GM18907 (cell line): ENCODE measurements at regions not wholly inside any gene's neighbourhood (a gene's known extent, or its start where the extent isn't known, plus 50 kb on each side); places are given as distances from the start of the nearest gene placed in this dataset.
"Not testable (repeated sequence)": the region's sequence is repeated elsewhere in the genome, so short reads cannot be mapped to it uniquely, and the experiment has no call there.

Source experiments
- ATAC-seq: cut with Tn5 transposase; IDR thresholded peaks from one replicate; pipeline ENCODE4 v1.9.1; 2021; ENCODE audit warnings: mild to moderate bottlenecking, moderate library complexity; ENCODE audit not compliant: unreplicated experiment

- no peak for ATAC-seq
These were observed 301.9 kb upstream of the SGK1 start for GRCh38 chr6:134619789-134620188.

GRCh38 chr6:134619077-134619476 lies 301.2 kb upstream of the SGK1 start:
- peak; percentile 54 for ATAC-seq

DNA sequence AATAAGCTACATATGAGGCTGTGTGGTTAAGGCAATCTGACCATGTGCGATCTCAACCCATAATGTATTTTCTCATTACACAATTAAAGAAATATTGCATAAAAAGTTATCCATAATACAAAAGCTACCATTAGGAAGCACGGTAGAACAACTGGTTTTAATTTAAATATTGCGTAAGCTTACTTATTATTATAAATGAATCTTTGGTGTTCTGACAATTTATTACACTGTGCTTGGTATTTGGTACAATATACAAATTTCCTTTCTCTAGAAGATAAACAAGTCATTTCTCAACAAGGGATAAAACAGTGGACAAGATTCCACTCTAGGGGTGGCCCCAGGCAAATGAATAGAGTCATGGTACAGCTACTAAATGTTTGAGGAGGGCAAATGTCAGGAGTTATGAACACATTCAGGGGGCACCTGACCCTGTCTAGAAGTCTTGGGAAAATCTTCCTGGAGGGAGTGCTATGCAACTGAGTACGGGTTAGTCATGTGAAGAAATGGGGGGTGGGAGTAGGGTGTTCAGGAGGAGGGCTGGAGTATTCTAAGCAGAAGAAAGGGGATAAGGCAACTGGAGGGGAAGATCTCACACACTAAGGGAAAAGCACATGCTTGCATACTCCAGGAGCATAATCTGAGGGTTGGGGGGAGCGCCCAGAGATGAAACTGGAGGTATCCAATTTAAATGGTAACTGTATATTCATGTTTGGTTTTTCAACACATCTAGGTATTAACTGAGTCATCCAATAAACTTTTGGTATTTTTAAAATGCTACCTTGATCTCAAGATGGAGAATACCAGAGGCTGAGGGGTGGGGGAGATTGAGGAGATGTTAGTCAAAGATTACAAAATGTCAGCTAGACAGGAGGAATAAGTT lies 296.9 kb upstream of the SGK1 start:
- no peak for ATAC-seq

DNA sequence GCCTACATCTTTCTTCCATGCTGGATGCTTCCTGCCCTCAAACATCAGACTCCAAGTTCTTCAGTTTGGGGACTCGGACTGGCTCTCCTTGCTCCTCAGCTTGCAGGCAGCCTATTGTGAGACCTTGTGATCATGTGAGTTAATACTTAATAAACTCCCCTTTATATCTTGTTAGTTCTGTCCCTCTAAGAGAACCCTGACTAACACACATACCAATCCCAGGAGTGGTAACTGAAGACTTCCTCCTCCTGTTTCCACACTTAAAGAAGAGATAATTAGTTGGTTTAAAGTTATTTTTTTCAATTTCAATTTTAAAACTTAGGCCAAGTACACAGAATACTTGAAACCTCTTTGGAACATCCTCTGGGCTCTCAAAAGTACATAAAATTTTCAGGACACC lies 294.2 kb upstream of the SGK1 start:
- not testable (repeated sequence) for ATAC-seq

GRCh38 chr6:134610411-134610810 lies 292.5 kb upstream of the SGK1 start:
- ATAC-seq = no peak

GRCh38 chr6:134609716-134610261 lies 291.9 kb upstream of the SGK1 start:
- no peak for ATAC-seq

GRCh38 chr6:134607411-134607810 lies 289.5 kb upstream of the SGK1 start:
- ATAC-seq = no peak

- no peak for ATAC-seq
These were observed 287.1 kb upstream of the SGK1 start for GRCh38 chr6:134605034-134605433.

DNA sequence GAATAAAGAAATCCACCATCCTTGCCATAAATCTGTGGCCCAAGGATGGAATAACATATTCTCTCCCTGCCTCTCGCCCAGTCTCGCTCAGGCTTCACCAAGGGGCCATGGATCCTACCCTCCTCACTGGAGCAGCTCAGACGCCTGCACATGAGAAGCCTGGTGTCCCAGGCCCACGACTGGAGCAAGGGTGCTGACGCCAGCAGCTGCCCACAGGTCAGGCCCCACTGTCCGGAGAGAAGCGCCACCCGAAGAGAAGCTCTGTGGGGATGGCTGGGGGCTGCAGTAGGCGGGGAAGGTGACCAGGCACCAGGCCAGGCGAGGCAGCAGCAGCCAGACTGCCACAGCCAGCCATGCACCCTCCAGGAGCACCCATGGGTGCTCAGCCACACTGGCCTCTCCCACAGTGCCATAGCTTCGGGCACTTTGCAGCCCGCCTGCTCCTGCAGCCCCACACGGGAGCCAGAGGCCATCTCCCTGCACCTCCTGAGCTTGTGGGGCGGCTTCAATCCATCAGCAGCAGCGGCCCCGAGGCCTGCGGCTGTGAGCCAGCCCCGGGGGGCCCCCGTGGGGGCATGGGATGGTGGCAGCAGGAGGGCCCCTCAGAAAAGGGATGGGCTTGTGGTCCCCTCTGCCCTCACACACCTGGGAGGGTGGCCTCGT lies 286.2 kb upstream of the SGK1 start:
- no peak for ATAC-seq

- ATAC-seq = no peak
These were observed 285.6 kb upstream of the SGK1 start for GRCh38 chr6:134603561-134603960.

DNA sequence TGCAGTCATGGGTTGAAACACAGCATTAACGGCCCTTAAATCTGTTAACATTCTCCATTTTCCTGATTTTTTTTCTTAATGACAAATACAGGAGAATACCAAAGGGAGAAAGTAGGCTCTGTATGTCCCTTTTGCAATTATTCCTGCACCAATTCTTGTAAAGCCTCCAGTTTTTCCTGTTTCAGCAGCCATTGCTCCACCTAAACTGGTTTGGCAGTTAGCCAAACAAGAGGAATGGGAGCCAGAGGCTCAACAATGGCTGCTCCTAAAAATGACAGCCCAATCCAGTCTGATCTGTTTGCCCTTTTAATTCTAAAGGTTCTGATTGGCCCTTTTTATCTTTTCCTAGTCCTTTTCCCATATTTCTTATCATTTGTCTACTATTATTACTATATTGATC lies 284.2 kb upstream of the SGK1 start:
- no peak for ATAC-seq

DNA sequence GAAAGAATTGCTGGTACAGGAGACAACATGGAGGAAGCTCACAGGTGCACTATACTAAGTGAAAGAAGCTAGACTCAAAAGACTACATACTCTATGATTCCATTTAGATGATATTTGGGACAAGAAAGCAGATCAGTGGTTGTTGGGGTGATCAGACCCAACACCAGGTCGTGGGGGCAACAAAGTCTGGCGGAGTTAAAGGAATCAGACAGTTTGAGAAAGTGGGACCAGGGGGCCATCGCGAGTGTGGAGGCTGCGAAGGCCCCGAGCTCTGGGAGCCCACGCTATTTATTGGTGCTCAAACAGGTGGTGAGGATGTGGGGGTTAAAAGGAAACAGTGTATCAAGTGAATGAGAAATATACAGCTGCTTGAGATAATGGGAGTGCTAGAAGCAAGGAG lies 282.8 kb upstream of the SGK1 start:
- ATAC-seq = no peak

DNA sequence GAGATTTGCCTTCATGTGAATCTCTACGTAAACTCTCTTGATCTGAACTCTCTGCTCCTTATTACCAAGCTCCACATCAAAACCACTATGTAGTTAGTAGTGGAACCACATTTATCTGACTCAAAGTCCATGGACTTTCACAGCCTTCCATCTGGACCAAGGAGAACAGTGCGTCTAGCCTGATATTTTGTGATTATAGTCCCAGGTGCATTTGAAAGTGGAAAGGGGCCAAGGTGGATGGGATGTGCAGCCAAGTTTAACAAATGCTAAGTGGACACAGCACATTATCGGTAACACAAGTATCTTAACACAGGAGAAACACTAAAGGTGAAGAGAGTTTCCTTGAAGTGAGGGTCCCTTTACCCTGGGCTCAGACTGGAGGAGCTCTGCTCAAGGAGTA lies 281.2 kb upstream of the SGK1 start:
- ATAC-seq = no peak

- no peak for ATAC-seq
These were observed 278.3 kb upstream of the SGK1 start for GRCh38 chr6:134596191-134596590.

DNA sequence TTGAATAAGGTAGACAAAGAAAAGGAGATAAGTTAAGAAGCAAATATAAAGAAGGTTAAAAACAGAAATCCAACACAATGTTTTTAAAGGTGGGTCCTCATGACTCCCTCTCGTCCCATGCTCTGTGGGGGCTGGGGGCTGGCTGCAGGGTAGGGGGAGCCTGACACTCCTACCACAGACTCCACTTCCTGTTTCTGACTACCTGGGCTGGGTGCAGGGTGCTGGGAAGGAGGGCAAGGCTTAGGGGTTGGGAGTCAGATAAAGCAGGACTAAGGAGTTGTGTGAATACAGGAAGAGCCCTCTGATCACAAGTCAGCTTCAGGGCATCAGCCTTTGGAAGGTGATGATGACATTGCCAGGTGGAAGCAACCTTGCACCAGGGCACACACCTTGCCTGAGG lies 277.0 kb upstream of the SGK1 start:
- ATAC-seq = no peak

DNA sequence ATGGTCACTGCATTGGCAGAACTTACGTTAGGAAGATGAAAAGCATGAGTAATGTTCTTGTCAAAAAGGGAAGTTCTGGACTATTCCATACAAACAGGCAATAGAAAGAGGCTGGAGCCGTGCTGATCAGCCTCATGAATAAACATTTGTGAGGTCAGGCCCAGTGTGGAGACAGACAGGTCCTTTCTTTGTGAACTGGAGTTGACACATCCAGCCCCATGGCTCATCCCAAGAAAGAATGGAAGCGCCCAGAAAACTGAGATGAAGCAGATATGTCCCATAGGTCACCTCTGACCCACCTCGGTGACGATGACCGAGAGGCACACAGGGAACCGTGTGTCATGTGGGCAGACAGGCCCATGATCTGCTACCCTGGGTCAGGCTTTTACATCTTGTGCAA lies 276.0 kb upstream of the SGK1 start:
- no peak for ATAC-seq

- ATAC-seq = no peak
These were observed 275.5 kb upstream of the SGK1 start for GRCh38 chr6:134593442-134593841.

DNA sequence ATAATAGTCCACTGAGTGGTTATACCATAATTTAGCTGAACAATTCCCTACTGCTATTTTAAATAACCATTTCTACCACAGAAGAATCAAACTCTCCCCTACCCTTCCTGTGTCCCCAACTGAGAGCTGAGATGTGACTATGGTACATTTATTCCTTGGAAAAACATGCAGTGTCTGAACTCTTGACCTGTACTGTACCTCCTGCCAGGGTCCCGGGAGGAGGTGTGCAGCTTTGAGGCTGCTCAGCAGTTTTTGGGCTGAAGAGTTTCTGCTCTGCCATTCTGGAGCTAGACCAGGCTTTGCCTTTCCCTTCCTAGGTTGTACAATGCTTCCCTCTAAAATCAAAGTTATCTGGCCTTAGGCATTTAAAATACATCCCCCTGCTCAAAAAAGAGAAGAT lies 275.1 kb upstream of the SGK1 start:
- no peak for ATAC-seq

GRCh38 chr6:134590449-134590848 lies 272.5 kb upstream of the SGK1 start:
- ATAC-seq = no peak

GRCh38 chr6:134590004-134590403 lies 272.1 kb upstream of the SGK1 start:
- no peak for ATAC-seq

DNA sequence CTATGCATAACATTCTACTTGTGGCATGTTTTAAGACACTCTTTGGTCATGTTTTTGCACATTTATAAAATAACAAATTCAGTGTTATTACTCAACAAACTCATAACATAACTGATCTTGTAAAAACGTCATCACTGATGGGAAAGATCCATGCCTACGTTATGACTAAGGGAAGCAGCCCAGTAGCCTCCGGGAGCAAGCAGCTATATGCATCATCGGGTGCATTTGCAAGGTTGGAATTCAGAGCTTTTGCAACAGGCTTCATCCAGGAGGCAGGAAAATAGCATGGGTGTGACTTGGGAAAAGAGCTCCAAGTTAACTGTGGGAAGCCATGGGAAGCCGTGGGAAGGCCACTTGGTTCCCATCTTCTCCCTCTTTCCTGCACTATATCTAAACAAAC lies 271.6 kb upstream of the SGK1 start:
- ATAC-seq = no peak

- no peak for ATAC-seq
These were observed 270.4 kb upstream of the SGK1 start for GRCh38 chr6:134588267-134588666.
